H1 (cell line): ENCODE measurements at regions not wholly inside any gene's neighbourhood (a gene's known extent, or its start where the extent isn't known, plus 50 kb on each side); places are given as distances from the start of the nearest gene placed in this dataset.

Experiments
- POLR2A ChIP-seq, 2 experiments: IDR thresholded peaks; 1 replicate in 1 of 2; 2 replicates in 1 of 2; pipeline ENCODE4 v1.6.1; 2011; ENCODE audit warnings: low read depth in 2 of 2, low read length in 2 of 2, mild to moderate bottlenecking in 2 of 2; ENCODE audit errors: control extremely low read depth in 1 of 2
- RBBP5 ChIP-seq: IDR thresholded peaks from 2 replicates; pipeline ENCODE4 v1.7.1; 2012; ENCODE audit warnings: low read depth, mild to moderate bottlenecking, inconsistent platforms, low read length, moderate library complexity, borderline replicate concordance
- TF ChIP-seq, protein P1 (sequence below), 3 experiments: IDR thresholded peaks; 1 replicate in 2 of 3; 2 replicates in 1 of 3; pipeline versions ENCODE4 v1.5.1 to v1.6.1; 2011; ENCODE audit warnings: low read length in 3 of 3, mild to moderate bottlenecking in 3 of 3, inconsistent platforms in 2 of 3, low read depth in 1 of 3, moderate library complexity in 1 of 3; ENCODE audit not compliant: insufficient read depth in 1 of 3; ENCODE audit errors: control extremely low read depth in 1 of 3

DNA sequence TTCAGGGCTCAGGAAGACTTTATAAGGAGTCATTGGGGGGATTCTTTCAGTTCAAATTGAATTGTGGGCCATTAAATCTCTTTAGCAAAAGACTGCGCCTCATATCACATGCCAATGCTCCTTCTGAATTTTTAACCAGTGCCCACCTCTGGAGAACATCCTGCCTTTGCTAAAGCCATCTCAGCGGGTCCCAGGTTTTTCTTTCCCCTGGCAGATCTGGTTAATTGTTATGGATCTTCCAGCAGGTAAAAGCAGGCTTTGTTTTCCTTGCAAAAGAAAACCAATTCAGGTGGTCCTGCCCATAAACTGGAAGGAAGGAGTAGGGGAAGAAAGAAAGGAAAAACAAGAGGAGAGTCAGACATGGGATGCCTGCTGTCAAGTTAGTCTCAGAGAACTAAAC lies 298.2 kb downstream of the LRFN2 start:
- no peak for TF ChIP-seq RBBP5
- no peak for TF ChIP-seq POLR2A (IDR thresholded peaks at IDR 0.05; ENCODE audit: control extremely low read depth in 1 of 2, low read depth in 2 of 2, low read length in 2 of 2)
- TF ChIP-seq, protein P1, sequence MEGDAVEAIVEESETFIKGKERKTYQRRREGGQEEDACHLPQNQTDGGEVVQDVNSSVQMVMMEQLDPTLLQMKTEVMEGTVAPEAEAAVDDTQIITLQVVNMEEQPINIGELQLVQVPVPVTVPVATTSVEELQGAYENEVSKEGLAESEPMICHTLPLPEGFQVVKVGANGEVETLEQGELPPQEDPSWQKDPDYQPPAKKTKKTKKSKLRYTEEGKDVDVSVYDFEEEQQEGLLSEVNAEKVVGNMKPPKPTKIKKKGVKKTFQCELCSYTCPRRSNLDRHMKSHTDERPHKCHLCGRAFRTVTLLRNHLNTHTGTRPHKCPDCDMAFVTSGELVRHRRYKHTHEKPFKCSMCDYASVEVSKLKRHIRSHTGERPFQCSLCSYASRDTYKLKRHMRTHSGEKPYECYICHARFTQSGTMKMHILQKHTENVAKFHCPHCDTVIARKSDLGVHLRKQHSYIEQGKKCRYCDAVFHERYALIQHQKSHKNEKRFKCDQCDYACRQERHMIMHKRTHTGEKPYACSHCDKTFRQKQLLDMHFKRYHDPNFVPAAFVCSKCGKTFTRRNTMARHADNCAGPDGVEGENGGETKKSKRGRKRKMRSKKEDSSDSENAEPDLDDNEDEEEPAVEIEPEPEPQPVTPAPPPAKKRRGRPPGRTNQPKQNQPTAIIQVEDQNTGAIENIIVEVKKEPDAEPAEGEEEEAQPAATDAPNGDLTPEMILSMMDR (IDR thresholded peaks at IDR 0.05; ENCODE audit: control extremely low read depth in 1 of 3, insufficient read depth in 1 of 3, low read depth in 1 of 3, low read length in 3 of 3): no peak
